Astrocyte of the spinal cord (primary cell): ENCODE measurements at regions not wholly inside any gene's neighbourhood (a gene's known extent, or its start where the extent isn't known, plus 50 kb on each side); places are given as distances from the start of the nearest gene placed in this dataset.

Experiments used
- DNase-seq: peaks from one replicate; pipeline ENCODE4 v3.0.0; 2011; ENCODE audit warnings: low read depth, low spot score
- H3K4me3 ChIP-seq: 2 replicates; pipeline ENCODE4 v1.5.1; 2011; ENCODE audit warnings: low read depth, mild to moderate bottlenecking, low read length, moderate library complexity
- CTCF ChIP-seq: IDR thresholded peaks from 2 replicates; pipeline ENCODE4 v1.5.1; 2012; ENCODE audit warnings: low read depth, mild to moderate bottlenecking, low read length, inconsistent platforms
- in situ Hi-C: cut with HindIII; loops from 2 replicates; pipeline ENCODE4 v1.10.0; 2017; ENCODE audit warnings: low sequenced_read_pairs

DNA sequence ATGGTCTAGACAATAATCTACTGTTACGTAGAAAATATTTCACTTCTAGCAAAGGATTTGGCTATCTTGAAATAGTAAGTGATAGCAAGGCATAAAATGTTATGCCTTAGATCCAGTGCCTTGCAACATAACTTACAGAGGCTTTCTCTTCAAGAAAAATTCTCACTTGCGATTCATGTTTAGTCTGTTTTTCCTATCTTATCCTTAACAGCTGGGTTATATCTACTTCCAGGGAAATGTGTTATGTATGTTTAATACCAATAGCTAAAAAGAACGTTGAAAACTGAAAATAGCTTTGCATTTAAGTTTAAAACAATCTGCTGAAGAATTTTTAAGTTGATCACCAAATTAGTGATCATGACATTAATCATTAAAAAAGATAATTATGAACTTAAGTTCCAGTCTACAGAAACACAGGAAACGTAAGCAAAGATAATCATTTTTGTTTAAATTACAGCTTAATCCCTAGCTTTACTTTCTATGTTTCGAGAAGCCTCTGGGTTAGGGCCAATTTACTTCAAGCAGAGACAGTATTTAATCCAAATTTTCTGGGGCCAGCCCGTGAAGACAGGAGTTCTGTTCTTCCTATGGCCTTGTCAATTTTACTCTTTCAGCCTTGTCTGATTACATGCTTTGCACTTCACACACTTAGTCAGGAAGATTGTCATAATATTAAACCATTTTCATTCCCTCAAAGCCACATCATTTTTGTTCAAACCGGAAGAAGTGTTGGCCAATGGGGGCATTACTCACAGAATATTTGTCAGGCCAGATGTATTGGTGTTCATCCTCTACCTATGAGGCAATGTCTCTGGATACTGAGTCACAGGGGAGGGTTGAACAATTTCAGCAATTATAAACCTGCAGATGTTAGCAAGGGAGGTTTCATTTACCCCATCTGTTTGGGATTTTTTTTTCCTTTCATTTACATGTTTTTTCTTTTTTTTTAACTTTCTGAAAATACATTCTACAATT lies 1132.9 kb upstream of the ZEB2 start:
- TF ChIP-seq CTCF, result no peak
- peak; percentile 48 for DNase-seq
- in situ Hi-C loops, result no loop called here
- H3K4me3 ChIP-seq, result no peak overlapping the region

GRCh38 chr2:145652036-145652435 lies 1132.1 kb upstream of the ZEB2 start:
- TF ChIP-seq CTCF, result no peak
- no peak for DNase-seq
- in situ Hi-C loops, result no loop called here
- no peak overlapping the region for H3K4me3 ChIP-seq

GRCh38 chr2:145650226-145650625 lies 1130.3 kb upstream of the ZEB2 start:
- no peak for DNase-seq
- TF ChIP-seq CTCF, result no peak
- H3K4me3 ChIP-seq, result no peak overlapping the region
- in situ Hi-C loops, result no loop called here

GRCh38 chr2:145649061-145649460 lies 1129.1 kb upstream of the ZEB2 start:
- no peak overlapping the region for H3K4me3 ChIP-seq
- in situ Hi-C loops, result no loop called here
- no peak for DNase-seq
- no peak for TF ChIP-seq CTCF

- DNase-seq, result no peak
- no peak overlapping the region for H3K4me3 ChIP-seq
- in situ Hi-C loops, result no loop called here
- TF ChIP-seq CTCF, result no peak
These were observed 1124.9 kb upstream of the ZEB2 start for GRCh38 chr2:145644820-145645302.

DNA sequence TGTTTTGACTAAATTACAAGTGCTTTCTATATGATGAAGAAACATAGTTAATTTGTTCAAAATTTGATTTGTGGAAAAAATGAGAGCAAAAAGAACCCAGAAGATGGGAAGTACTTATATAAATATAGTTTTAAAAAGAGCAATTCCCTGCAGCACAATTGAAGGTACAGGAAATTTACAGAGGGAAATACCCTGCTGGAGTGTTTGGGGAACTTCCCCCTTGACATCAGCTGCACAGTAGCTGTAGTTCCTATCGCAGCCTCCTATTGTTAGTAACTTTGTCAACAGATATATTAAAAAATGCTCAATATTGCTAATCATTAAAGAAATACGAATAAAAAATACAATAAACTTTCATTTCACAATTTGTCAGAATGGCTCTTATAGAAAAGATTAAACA lies 1118.8 kb upstream of the ZEB2 start:
- in situ Hi-C loops, result no loop called here
- H3K4me3 ChIP-seq, result no peak overlapping the region
- TF ChIP-seq CTCF, result peak; percentile 7
- no peak for DNase-seq
